Epithelial cell of proximal tubule (primary cell): ENCODE measurements at regions not wholly inside any gene's neighbourhood (a gene's known extent, or its start where the extent isn't known, plus 50 kb on each side); places are given as distances from the start of the nearest gene placed in this dataset.
A peak's percentile ranks its signal among the peaks of the same experiment; 100 is the strongest.
"Not testable (repeated sequence)": the region's sequence is repeated elsewhere in the genome, so short reads cannot be mapped to it uniquely, and the experiment has no call there.

Experiments
- DNase-seq: peaks from one replicate; pipeline ENCODE4 v3.0.0-alpha.2; 2011; ENCODE audit warnings: low read depth
- H3K4me3 ChIP-seq: 2 replicates; pipeline ENCODE4 v1.5.1; 2011; ENCODE audit warnings: low read depth, mild to moderate bottlenecking, low read length
- CTCF ChIP-seq: conservative IDR thresholded peaks from 2 replicates; pipeline ENCODE4 v1.5.1; 2012; ENCODE audit warnings: low read depth, mild to moderate bottlenecking, low read length

- DNase-seq, result no peak
- H3K4me3 ChIP-seq, result no peak overlapping the region
- TF ChIP-seq CTCF, result no peak
Measured at GRCh38 chr4:156374894-156375293, 421.2 kb upstream of the CTSO start.

GRCh38 chr4:156374069-156374468 is 420.4 kb upstream of the CTSO start:
- TF ChIP-seq CTCF, result no peak
- H3K4me3 ChIP-seq, result no peak overlapping the region
- no peak for DNase-seq

- not testable (repeated sequence) for H3K4me3 ChIP-seq, DNase-seq
Measured at GRCh38 chr4:156367502-156367901, 413.8 kb upstream of the CTSO start.

GRCh38 chr4:156362581-156362980 is 408.9 kb upstream of the CTSO start:
- no peak overlapping the region for H3K4me3 ChIP-seq
- peak; percentile 41 for DNase-seq
- no peak for TF ChIP-seq CTCF

- H3K4me3 ChIP-seq, result no peak overlapping the region
- no peak for TF ChIP-seq CTCF
- peak; percentile 60 for DNase-seq
Measured at GRCh38 chr4:156347412-156348075, 393.9 kb upstream of the CTSO start.

GRCh38 chr4:156346959-156347385 is 393.3 kb upstream of the CTSO start:
- no peak overlapping the region for H3K4me3 ChIP-seq
- peak; percentile 25 for DNase-seq
- no peak for TF ChIP-seq CTCF

GRCh38 chr4:156344397-156344796 is 390.7 kb upstream of the CTSO start:
- no peak for DNase-seq
- H3K4me3 ChIP-seq, result no peak overlapping the region
- TF ChIP-seq CTCF, result no peak

GRCh38 chr4:156336511-156336910 is 382.8 kb upstream of the CTSO start:
- no peak for TF ChIP-seq CTCF
- DNase-seq, result no peak
- no peak overlapping the region for H3K4me3 ChIP-seq
